HCT116 (cell line): ENCODE measurements at regions not wholly inside any gene's neighbourhood (a gene's known extent, or its start where the extent isn't known, plus 50 kb on each side); places are given as distances from the start of the nearest gene placed in this dataset.

ENCODE experiments used
- ATAC-seq: fragments of 200-7000 bp; cut with Tn5 transposase; 2 replicates; pipeline ENCODE4 v1.9.1; 2020; ENCODE audit warnings: mild to moderate bottlenecking, moderate library complexity
- BruUV-seq: library from RNA; stranded (reverse); fragments of 400-500 nt; replicated peaks from 2 replicates; lab custom pipeline; 2021; lab: Mats Ljungman, UMichigan
- CTCF ChIA-PET: fragments of 300-600 bp; sonication (Branson Sonifier 250); formaldehyde crosslinking; loops from one replicate; lab custom pipeline; 2021; ENCODE audit warnings: antibody characterized with exemption; lab: Charles Lee
- POLR2A ChIA-PET: fragments of 300-600, 350-600 bp; sonication (Branson Sonifier 250); formaldehyde crosslinking; loops from one replicate; lab custom pipeline; 2021; ENCODE audit warnings: antibody characterized with exemption; lab: Charles Lee
- RAD21 ChIA-PET, 2 experiments: fragments of 300-600 bp; sonication (Branson Sonifier 250); formaldehyde crosslinking; loops; one replicate each; lab custom pipeline; 2023; ENCODE audit warnings: low total read pairs in 2 of 2; ENCODE audit not compliant: uncharacterized antibody in 2 of 2, unreplicated experiment in 2 of 2, low non-redundant PET in 1 of 2; lab: Charles Lee
- DNase-seq: peaks from one replicate; pipeline ENCODE4 v3.0.0-alpha.2; 2010; ENCODE audit warnings: low read depth, low spot score
- H2AFZ ChIP-seq: fragments of 200-600 bp; shearing (Covaris generic), sonication (generic); 2 replicates; pipeline ENCODE4 v1.6.1; 2017; ENCODE audit warnings: low read depth, mixed run types, mixed read lengths, antibody characterized with exemption, low read length; ENCODE audit not compliant: poor library complexity, severe bottlenecking
- H3K27ac ChIP-seq: 2 replicates; pipeline ENCODE4 v1.5.1; 2012; ENCODE audit warnings: low read depth, low read length
- H3K27me3 ChIP-seq: fragments of 200-600 bp; sonication (generic); 2 replicates; pipeline ENCODE4 v1.6.1; 2016; ENCODE audit warnings: mixed run types, low read length, mixed read lengths; ENCODE audit not compliant: insufficient read depth
- H3K36me3 ChIP-seq, 2 experiments: fragments of 200-500 bp in 1 of 2; fragments of 200-600 bp in 1 of 2; sonication (Bioruptor generic) in 1 of 2; sonication (generic) in 1 of 2; 2 replicates each; pipeline versions ENCODE4 v1.5.1 to v1.6.1; 2014 to 2016; ENCODE audit warnings: low read length in 2 of 2, inconsistent platforms in 1 of 2, mixed read lengths in 1 of 2, mixed run types in 1 of 2; ENCODE audit not compliant: insufficient read depth in 2 of 2, control insufficient read depth in 1 of 2
- H3K4me1 ChIP-seq, 2 experiments: fragments of 200-600 bp in 1 of 2; sonication (generic) in 1 of 2; 2 replicates each; pipeline versions ENCODE4 v1.5.1 to v1.6.1; 2012 to 2017; ENCODE audit warnings: low read length in 2 of 2, inconsistent platforms in 1 of 2, mild to moderate bottlenecking in 1 of 2, mixed read lengths in 1 of 2, mixed run types in 1 of 2, moderate library complexity in 1 of 2; ENCODE audit not compliant: insufficient read depth in 2 of 2, control insufficient read depth in 1 of 2
- H3K4me2 ChIP-seq: fragments of 200-600 bp; sonication (generic); 2 replicates; pipeline ENCODE4 v1.6.1; 2017; ENCODE audit warnings: mixed run types, low read length, mixed read lengths
- H3K4me3 ChIP-seq, 2 experiments: fragments of 200-600 bp in 1 of 2; sonication (generic) in 1 of 2; replicated peaks in 1 of 2; 2 replicates each; pipeline ENCODE4 v1.5.1; 2011 to 2016; ENCODE audit warnings: low read length in 2 of 2, control low read depth in 1 of 2, low read depth in 1 of 2, mild to moderate bottlenecking in 1 of 2, mixed read lengths in 1 of 2, mixed run types in 1 of 2
- H3K79me2 ChIP-seq: fragments of 200-600 bp; sonication (generic); 2 replicates; pipeline ENCODE4 v1.6.1; 2017; ENCODE audit warnings: mild to moderate bottlenecking, mixed run types, low read length, moderate library complexity, mixed read lengths; ENCODE audit not compliant: insufficient read depth
- H3K9ac ChIP-seq: fragments of 200-600 bp; sonication (generic); 2 replicates; pipeline ENCODE4 v1.6.1; 2016; ENCODE audit warnings: low read length, mixed read lengths
- H3K9me2 ChIP-seq: fragments of 200-600 bp; sonication (generic), shearing (Covaris generic); 2 replicates; pipeline ENCODE4 v1.6.1; 2017; ENCODE audit warnings: mixed run types, mild to moderate bottlenecking, moderate library complexity; ENCODE audit not compliant: insufficient read depth
- H3K9me3 ChIP-seq, 2 experiments: fragments of 200-500 bp in 1 of 2; fragments of 200-600 bp in 1 of 2; sonication (Bioruptor generic) in 1 of 2; sonication (generic) in 1 of 2; 2 replicates each; pipeline ENCODE4 v1.6.1; 2014 to 2017; ENCODE audit warnings: low read length in 2 of 2, mixed read lengths in 2 of 2, inconsistent platforms in 1 of 2, low read depth in 1 of 2, mild to moderate bottlenecking in 1 of 2, mixed run types in 1 of 2, moderate library complexity in 1 of 2; ENCODE audit not compliant: control insufficient read depth in 1 of 2, insufficient read depth in 1 of 2
- H4K20me1 ChIP-seq: fragments of 200-600 bp; sonication (generic), shearing (Covaris generic); 2 replicates; pipeline ENCODE4 v1.6.1; 2017; ENCODE audit warnings: mixed run types, mild to moderate bottlenecking, moderate library complexity; ENCODE audit not compliant: insufficient read depth
- CEBPB ChIP-seq: IDR thresholded peaks from 2 replicates; pipeline ENCODE4 v1.6.1; 2012; ENCODE audit warnings: low read depth
- EGR1 ChIP-seq: IDR thresholded peaks from 2 replicates; pipeline ENCODE4 v1.6.1; 2012; ENCODE audit warnings: low read depth
- EZH2 ChIP-seq: fragments of 200-600 bp; sonication (generic); IDR thresholded peaks from 2 replicates; pipeline ENCODE4 v1.6.1; 2017; ENCODE audit warnings: antibody characterized with exemption, mixed run types
- EZH2phosphoT487 ChIP-seq: fragments of 200-600 bp; IDR thresholded peaks from 2 replicates; pipeline ENCODE4 v1.6.1; 2018; ENCODE audit warnings: antibody characterized with exemption, borderline replicate concordance
- FOSL1 ChIP-seq: IDR thresholded peaks from 2 replicates; pipeline ENCODE4 v1.6.1; 2012; ENCODE audit warnings: low read depth
- JUND ChIP-seq: IDR thresholded peaks from 2 replicates; pipeline ENCODE4 v1.6.1; 2012
- POLR2A ChIP-seq: IDR thresholded peaks from 2 replicates; pipeline ENCODE4 v1.7.0; 2011; ENCODE audit warnings: borderline replicate concordance; ENCODE audit not compliant: insufficient read depth, insufficient read length; ENCODE audit errors: extremely low read depth
- SIN3A ChIP-seq: IDR thresholded peaks from 2 replicates; pipeline ENCODE4 v1.6.1; 2012; ENCODE audit warnings: low read depth
- SP1 ChIP-seq: IDR thresholded peaks from 2 replicates; pipeline ENCODE4 v1.6.1; 2012; ENCODE audit warnings: low read depth
- TCF7L2 ChIP-seq: IDR thresholded peaks from 2 replicates; pipeline ENCODE4 v1.7.0; 2011; ENCODE audit warnings: borderline replicate concordance, inconsistent platforms; ENCODE audit not compliant: insufficient read depth, insufficient read length; ENCODE audit errors: extremely low read depth
- ZBTB33 ChIP-seq: IDR thresholded peaks from 2 replicates; pipeline ENCODE4 v1.6.1; 2011; ENCODE audit warnings: mild to moderate bottlenecking, low read length, moderate library complexity; ENCODE audit not compliant: insufficient replicate concordance; ENCODE audit errors: extremely low read depth
- ZFX ChIP-seq: fragments of 450-650 bp; IDR thresholded peaks from 2 replicates; pipeline ENCODE4 v1.6.1; 2017
- ZNF274 ChIP-seq: fragments of 200-500 bp; sonication (Bioruptor generic); IDR thresholded peaks from 2 replicates; pipeline ENCODE4 v1.6.1; 2014; ENCODE audit warnings: mild to moderate bottlenecking, low read depth, low read length, inconsistent platforms
- intact Hi-C: fragments of 100-400 bp; cut with micrococcal nuclease; formaldehyde crosslinking; loops from 2 replicates; pipeline ENCODE4 v1.10.0; 2022
- TF ChIP-seq, protein P1 (sequence below): IDR thresholded peaks from 2 replicates; pipeline ENCODE4 v1.6.1; 2012
- TF ChIP-seq, protein P2 (sequence below): IDR thresholded peaks from 2 replicates; pipeline ENCODE4 v1.6.1; 2012

DNA sequence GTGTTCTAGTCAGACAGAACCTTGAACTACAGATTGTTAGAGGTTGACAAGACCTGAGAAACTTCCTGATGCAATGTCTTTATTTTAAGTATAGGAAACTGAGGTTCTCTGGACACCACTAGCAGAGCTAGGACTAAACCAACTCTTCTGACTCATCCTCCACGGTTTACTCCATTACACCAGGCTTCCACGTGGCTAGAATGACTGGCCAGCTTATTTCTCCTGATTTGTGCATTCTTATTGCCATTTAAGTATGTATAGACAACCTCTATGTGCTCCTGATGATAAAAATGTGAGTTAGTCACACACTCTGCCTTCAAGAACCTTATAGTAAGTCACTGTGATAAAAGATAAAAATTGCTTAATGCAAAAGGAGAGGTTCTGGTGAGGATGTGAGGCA is 182.7 kb downstream of the MEX3B start:
- TF ChIP-seq, protein P1, sequence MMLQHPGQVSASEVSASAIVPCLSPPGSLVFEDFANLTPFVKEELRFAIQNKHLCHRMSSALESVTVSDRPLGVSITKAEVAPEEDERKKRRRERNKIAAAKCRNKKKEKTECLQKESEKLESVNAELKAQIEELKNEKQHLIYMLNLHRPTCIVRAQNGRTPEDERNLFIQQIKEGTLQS, result no peak
- TF ChIP-seq TCF7L2, result no peak
- TF ChIP-seq EZH2phosphoT487, result no peak
- no peak for TF ChIP-seq FOSL1
- no peak for TF ChIP-seq EZH2
- TF ChIP-seq SP1, result no peak
- TF ChIP-seq POLR2A, result no peak
- no peak for TF ChIP-seq SIN3A
- no peak for TF ChIP-seq ZNF274
- TF ChIP-seq JUND, result no peak
- TF ChIP-seq, protein P2, sequence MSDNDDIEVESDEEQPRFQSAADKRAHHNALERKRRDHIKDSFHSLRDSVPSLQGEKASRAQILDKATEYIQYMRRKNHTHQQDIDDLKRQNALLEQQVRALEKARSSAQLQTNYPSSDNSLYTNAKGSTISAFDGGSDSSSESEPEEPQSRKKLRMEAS, result no peak
- no peak for TF ChIP-seq ZBTB33
- no peak for TF ChIP-seq EGR1
- no peak for TF ChIP-seq ZFX
- no peak for TF ChIP-seq CEBPB
- H2AFZ ChIP-seq, result no peak overlapping the region
- H3K4me2 ChIP-seq, result no peak overlapping the region
- DNase-seq, result no peak
- no peaks in the 10 kb centered on the region for H4K20me1 ChIP-seq
- CTCF ChIA-PET, result no interaction called here
- intact Hi-C loops, result no loop called here
- H3K27me3 ChIP-seq, result peaks cover 24% of the 10 kb centered on the region
- no peaks in the 10 kb centered on the region for H3K79me2 ChIP-seq
- no peaks in the 10 kb centered on the region for H3K4me1 ChIP-seq
- BruUV-seq, result no TSS peak
- H3K9ac ChIP-seq, result no peak overlapping the region
- POLR2A ChIA-PET, result no interaction called here
- no peak for ATAC-seq
- H3K9me2 ChIP-seq, result no peaks in the 10 kb centered on the region
- no peak overlapping the region for H3K4me3 ChIP-seq
- no peak overlapping the region for H3K27ac ChIP-seq
- H3K9me3 ChIP-seq, result no peaks in the 10 kb centered on the region
- RAD21 ChIA-PET, result no interaction called here
- H3K36me3 ChIP-seq, result no peaks in the 10 kb centered on the region
